Effector memory CD8-positive, alpha-beta T cell (primary cell): ENCODE measurements at regions not wholly inside any gene's neighbourhood (a gene's known extent, or its start where the extent isn't known, plus 50 kb on each side); places are given as distances from the start of the nearest gene placed in this dataset.

Experiments used
- ATAC-seq: fragments of 150-1000 bp; cut with Tn5 transposase; replicated peaks from 2 replicates; pipeline ENCODE4 v1.10.0; 2021; ENCODE audit warnings: mild to moderate bottlenecking, moderate library complexity
- DNase-seq, 3 experiments: peaks; one replicate each; pipeline ENCODE4 v3.0.0; 2021
- H3K27ac Mint-ChIP-seq, 2 donors: one replicate each; pipeline ENCODE4 v1.8.0; 2022; ENCODE audit warnings: mild to moderate bottlenecking in 2 of 2, mixed read lengths in 2 of 2, moderate library complexity in 2 of 2
- H3K27me3 Mint-ChIP-seq, 2 donors: one replicate each; pipeline ENCODE4 v1.8.0; 2022; ENCODE audit warnings: mixed read lengths in 2 of 2
- H3K36me3 Mint-ChIP-seq: one replicate; pipeline ENCODE4 v1.8.0; 2022; ENCODE audit warnings: mild to moderate bottlenecking, moderate library complexity, mixed read lengths; ENCODE audit not compliant: insufficient read depth
- H3K4me1 Mint-ChIP-seq, 2 donors: one replicate each; pipeline ENCODE4 v1.8.0; 2022; ENCODE audit warnings: low read depth in 2 of 2, mixed read lengths in 2 of 2
- H3K4me3 Mint-ChIP-seq, 2 donors: one replicate each; pipeline ENCODE4 v1.8.0; 2022; ENCODE audit warnings: mild to moderate bottlenecking in 2 of 2, mixed read lengths in 2 of 2, moderate library complexity in 2 of 2
- H3K9me3 Mint-ChIP-seq, 2 donors: one replicate each; pipeline ENCODE4 v1.8.0; 2022; ENCODE audit warnings: mixed read lengths in 2 of 2

DNA sequence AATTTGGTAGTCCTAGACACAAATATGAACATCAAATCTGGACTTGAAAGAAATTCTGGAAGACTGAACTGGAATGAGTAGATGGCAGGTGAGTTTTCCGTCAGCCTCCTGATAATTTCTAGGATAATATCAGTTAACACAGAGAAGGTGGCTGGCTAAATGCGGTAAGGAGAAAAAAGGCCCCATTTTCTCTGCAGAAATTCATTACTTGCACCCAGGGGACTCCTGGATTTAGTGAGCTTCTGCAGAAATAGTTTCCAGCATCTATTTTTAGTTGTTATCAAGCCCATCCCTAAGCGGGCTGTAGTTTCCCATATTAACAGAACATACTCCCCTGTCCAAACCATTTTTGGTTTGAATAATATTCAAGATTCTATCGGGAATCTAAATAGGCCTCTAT lies 181.9 kb upstream of the TCERG1L start:
- no peak overlapping the region for H3K4me3 Mint-ChIP-seq
- no peaks in the 10 kb centered on the region for H3K27me3 Mint-ChIP-seq
- no peaks in the 10 kb centered on the region for H3K4me1 Mint-ChIP-seq
- H3K36me3 Mint-ChIP-seq = no peaks in the 10 kb centered on the region
- no peak for DNase-seq
- peaks cover 0 to 3% of the 10 kb centered on the region in 2 donors for H3K9me3 Mint-ChIP-seq
- H3K27ac Mint-ChIP-seq = no peak overlapping the region
- ATAC-seq = no peak

DNA sequence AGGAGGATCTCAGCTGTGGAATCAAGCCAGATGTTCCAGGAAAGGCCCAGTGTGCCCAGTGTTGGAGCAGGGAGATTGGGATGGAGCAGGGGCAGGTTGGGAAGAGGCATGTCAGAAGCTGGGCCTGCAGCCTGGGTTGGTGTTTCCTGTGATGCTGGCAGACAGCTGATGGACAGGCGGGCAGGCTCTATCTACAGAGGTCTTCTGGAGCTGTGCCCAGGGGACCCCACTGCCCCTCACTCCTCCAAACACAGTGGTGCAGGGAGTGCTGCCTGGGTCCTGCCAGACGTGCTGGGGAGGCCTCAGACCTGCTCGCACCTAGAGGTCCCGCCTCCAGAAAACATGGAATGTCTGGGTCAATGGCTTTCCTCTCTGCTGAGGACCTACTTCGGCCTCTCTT lies 182.9 kb upstream of the TCERG1L start:
- Mint-ChIP-seq H3K4me3 (no peak overlapping the region), H3K36me3 (no peaks in the 10 kb centered on the region), H3K9me3 (peaks cover 0 to 3% of the 10 kb centered on the region in 2 donors), H3K27me3 (no peaks in the 10 kb centered on the region), H3K4me1 (no peaks in the 10 kb centered on the region), H3K27ac (no peak overlapping the region)
- no peak for ATAC-seq
- DNase-seq = no peak

DNA sequence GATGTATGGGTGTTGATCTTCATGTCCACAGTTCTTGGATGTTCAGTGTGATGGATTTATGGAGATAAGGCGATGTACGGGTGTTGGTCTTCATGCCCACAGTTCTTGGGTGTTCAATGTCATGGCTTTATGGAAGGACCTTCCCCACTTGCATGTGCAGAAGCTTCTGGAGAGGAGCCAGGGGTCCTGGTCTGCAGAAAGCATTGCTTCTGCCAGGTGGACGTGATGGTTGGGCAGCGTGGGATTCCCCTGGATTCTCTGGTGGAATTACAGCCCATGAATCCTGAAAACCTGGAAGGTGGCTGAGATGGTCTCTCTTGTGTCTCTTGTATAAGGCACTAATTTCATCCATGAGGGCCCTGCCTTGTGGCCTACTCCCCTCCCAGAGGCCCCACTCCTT lies 183.7 kb upstream of the TCERG1L start:
- H3K36me3 Mint-ChIP-seq = no peaks in the 10 kb centered on the region
- H3K4me1 Mint-ChIP-seq = no peaks in the 10 kb centered on the region
- ATAC-seq (no peak), DNase-seq (no peak)
- H3K27me3 Mint-ChIP-seq = no peaks in the 10 kb centered on the region
- H3K27ac Mint-ChIP-seq = no peak overlapping the region
- peaks cover 0 to 3% of the 10 kb centered on the region in 2 donors for H3K9me3 Mint-ChIP-seq
- H3K4me3 Mint-ChIP-seq = no peak overlapping the region

GRCh38 chr10:131495892-131496291 lies 184.4 kb upstream of the TCERG1L start:
- no peak overlapping the region for H3K4me3 Mint-ChIP-seq
- H3K4me1 Mint-ChIP-seq = no peaks in the 10 kb centered on the region
- H3K27me3 Mint-ChIP-seq = no peaks in the 10 kb centered on the region
- H3K27ac Mint-ChIP-seq = no peak overlapping the region
- ATAC-seq (no peak), DNase-seq (no peak)
- peaks cover 0 to 3% of the 10 kb centered on the region in 2 donors for H3K9me3 Mint-ChIP-seq
- H3K36me3 Mint-ChIP-seq = no peaks in the 10 kb centered on the region

GRCh38 chr10:131496351-131497052 lies 185.0 kb upstream of the TCERG1L start:
- ATAC-seq = no peak
- Mint-ChIP-seq H3K4me3 (no peak overlapping the region), H3K36me3 (no peaks in the 10 kb centered on the region), H3K27ac (no peak overlapping the region), H3K4me1 (no peaks in the 10 kb centered on the region), H3K27me3 (no peaks in the 10 kb centered on the region), H3K9me3 (peaks cover 3 to 5% of the 10 kb centered on the region in 2 donors)
- no peak for DNase-seq

- Mint-ChIP-seq H3K4me1 (no peaks in the 10 kb centered on the region), H3K4me3 (no peak overlapping the region), H3K27ac (no peak overlapping the region), H3K27me3 (no peaks in the 10 kb centered on the region), H3K36me3 (peaks cover 2% of the 10 kb centered on the region), H3K9me3 (peaks cover 14 to 28% of the 10 kb centered on the region in 2 donors)
- DNase-seq (no peak), ATAC-seq (no peak)
Observed at GRCh38 chr10:131499566-131499965, 188.0 kb upstream of the TCERG1L start.

DNA sequence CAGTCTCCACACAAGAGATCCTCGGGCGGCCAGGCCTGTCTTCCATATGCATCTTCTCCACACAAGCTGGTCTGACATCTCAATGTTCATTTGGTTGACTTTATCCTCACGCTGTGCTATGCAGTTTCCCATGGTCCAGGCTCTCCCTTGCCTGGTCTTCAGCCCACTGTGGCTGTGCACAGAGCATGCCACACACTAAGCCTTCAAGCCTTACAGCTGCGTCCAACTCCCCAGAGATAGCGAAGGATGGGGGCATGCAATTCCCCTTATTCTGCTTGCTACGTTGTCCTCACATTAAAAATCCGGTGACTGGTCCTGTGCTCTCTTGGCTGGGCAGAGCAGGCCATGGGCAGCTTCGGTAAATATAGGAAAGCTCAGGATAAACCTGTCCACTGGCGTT lies 188.7 kb upstream of the TCERG1L start:
- peaks cover 11 to 28% of the 10 kb centered on the region in 2 donors for H3K9me3 Mint-ChIP-seq
- H3K27me3 Mint-ChIP-seq = no peaks in the 10 kb centered on the region
- DNase-seq (no peak), ATAC-seq (no peak)
- peaks cover 2% of the 10 kb centered on the region for H3K36me3 Mint-ChIP-seq
- H3K4me3 Mint-ChIP-seq = no peak overlapping the region
- H3K4me1 Mint-ChIP-seq = no peaks in the 10 kb centered on the region
- H3K27ac Mint-ChIP-seq = no peak overlapping the region

DNA sequence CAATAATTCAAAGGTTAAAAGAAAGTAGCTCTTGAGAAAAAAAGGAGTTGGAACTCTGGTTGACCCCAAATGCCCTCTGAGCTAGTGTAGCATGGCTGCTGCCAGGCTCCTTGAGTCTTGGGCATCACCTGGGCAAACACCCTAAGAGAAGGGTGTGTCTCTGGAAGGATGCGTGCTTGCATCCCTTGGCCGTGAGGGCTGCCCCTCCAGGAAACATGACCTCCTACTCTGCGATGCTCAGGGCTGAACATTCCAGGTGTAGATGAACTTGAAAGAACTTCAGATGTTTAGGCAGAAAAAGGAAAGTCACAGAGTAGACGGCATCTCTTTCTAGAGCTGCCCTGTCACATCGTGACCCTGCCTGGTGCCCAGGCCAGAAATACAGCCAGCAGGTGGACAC lies 189.4 kb upstream of the TCERG1L start:
- H3K9me3 Mint-ChIP-seq = peaks cover 11 to 28% of the 10 kb centered on the region in 2 donors
- H3K27me3 Mint-ChIP-seq = no peaks in the 10 kb centered on the region
- H3K4me1 Mint-ChIP-seq = no peaks in the 10 kb centered on the region
- no peak overlapping the region for H3K27ac Mint-ChIP-seq
- ATAC-seq = no peak
- DNase-seq = no peak
- H3K4me3 Mint-ChIP-seq = no peak overlapping the region
- H3K36me3 Mint-ChIP-seq = peaks cover 2% of the 10 kb centered on the region

DNA sequence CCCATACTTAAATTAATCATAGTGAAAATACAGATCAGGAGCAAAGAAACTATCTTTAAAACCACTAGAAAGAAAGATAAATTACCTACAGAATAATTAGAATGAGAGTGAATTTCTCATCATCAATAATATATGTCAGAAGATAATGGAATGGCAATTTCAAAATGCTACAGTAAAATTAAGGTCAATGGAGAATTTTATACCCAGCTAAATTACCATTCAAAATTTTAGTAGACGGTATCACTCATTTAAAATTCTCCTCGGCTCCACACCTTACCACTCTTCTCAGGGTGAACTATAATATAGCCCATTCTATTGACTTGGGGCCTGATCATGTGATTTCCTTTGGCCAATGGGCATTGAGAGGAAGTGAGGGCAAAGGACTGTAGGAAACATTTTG lies 192.5 kb upstream of the TCERG1L start:
- no peak for ATAC-seq

DNA sequence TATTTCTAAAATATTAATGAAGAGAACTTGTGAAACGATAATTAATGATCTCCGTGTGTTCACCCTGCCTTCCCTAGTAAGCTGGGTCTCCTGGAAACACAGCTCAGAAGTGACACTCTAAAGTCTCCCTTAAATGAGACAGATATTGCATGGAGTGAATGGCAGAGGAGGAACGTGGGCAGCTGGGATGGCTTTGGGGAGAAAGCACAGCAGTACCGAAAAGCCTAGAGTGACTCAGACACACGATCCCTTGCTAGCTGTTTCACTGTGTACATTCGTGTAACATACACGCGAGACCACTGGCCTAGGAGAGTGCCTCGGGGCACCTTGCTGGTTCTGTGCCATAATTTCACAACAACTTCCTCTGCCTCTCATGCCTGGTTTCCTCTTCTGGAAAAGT lies 199.9 kb upstream of the TCERG1L start:
- Mint-ChIP-seq H3K9me3 (peaks cover 6 to 14% of the 10 kb centered on the region in 2 donors), H3K27ac (no peak overlapping the region), H3K4me3 (no peak overlapping the region), H3K4me1 (no peaks in the 10 kb centered on the region), H3K27me3 (no peaks in the 10 kb centered on the region), H3K36me3 (no peaks in the 10 kb centered on the region)
- no peak for DNase-seq
- no peak for ATAC-seq

More for the DNA sequence above, 192.5 kb upstream of the TCERG1L start:
- DNase-seq = no peak
- Mint-ChIP-seq H3K4me1 (no peaks in the 10 kb centered on the region), H3K4me3 (no peak overlapping the region), H3K27ac (no peak overlapping the region), H3K27me3 (no peaks in the 10 kb centered on the region), H3K36me3 (peaks cover 2% of the 10 kb centered on the region), H3K9me3 (peaks cover 14 to 37% of the 10 kb centered on the region in 2 donors)

- Mint-ChIP-seq H3K27ac (no peak overlapping the region), H3K9me3 (peaks cover 3 to 7% of the 10 kb centered on the region in 2 donors), H3K36me3 (no peaks in the 10 kb centered on the region), H3K4me1 (no peaks in the 10 kb centered on the region), H3K4me3 (no peak overlapping the region), H3K27me3 (no peaks in the 10 kb centered on the region)
- ATAC-seq (no peak), DNase-seq (no peak)
Observed at GRCh38 chr10:131512852-131513251, 201.3 kb upstream of the TCERG1L start.

DNA sequence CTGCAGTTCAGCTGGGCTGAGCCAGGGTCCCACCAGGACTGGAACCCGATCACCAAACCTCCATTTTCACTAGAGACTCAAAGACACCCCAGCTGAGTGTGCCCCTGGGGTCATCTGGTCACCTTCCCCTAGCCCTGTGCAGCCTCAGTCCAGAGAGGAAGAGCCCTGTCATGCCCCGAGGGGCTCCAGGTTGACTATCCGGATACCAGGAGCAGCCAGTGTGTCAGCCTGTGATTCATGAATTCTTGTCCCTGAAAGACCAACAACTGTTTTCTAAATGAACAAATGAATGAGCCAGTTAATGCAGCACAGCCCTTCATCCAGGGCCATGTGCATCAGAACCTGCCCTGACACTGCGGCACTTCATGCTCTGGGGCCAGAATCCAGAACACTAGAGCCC lies 201.9 kb upstream of the TCERG1L start:
- no peak overlapping the region for H3K27ac Mint-ChIP-seq
- H3K27me3 Mint-ChIP-seq = no peaks in the 10 kb centered on the region
- H3K9me3 Mint-ChIP-seq = peaks cover 3 to 7% of the 10 kb centered on the region in 2 donors
- H3K4me3 Mint-ChIP-seq = no peak overlapping the region
- H3K4me1 Mint-ChIP-seq = no peaks in the 10 kb centered on the region
- DNase-seq (no peak), ATAC-seq (no peak)
- no peaks in the 10 kb centered on the region for H3K36me3 Mint-ChIP-seq

DNA sequence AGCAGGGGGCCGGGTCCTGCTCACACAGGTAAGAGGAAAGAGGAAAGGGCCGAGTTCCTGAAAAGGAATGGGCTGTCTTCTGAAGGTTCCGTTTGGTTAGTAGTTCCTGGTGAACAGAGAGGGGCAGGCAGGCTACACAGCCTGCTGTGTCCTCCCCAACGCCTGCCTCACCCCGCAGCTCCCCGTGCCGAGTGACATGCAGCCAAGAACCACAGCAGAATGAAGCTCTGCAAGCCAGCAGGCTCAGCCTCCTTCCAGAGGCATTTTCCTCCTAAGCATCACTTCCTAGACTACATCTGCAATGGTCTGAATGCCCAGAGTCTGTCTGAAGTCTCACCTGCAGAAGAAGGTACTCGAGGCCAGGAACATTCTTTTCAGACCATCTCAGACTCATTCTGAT lies 202.4 kb upstream of the TCERG1L start:
- DNase-seq (no peak), ATAC-seq (no peak)
- Mint-ChIP-seq H3K4me3 (no peak overlapping the region), H3K36me3 (no peaks in the 10 kb centered on the region), H3K27ac (no peak overlapping the region), H3K9me3 (peaks cover 3 to 6% of the 10 kb centered on the region in 2 donors), H3K27me3 (no peaks in the 10 kb centered on the region), H3K4me1 (no peaks in the 10 kb centered on the region)

GRCh38 chr10:131514454-131514853 lies 202.9 kb upstream of the TCERG1L start:
- Mint-ChIP-seq H3K9me3 (peaks cover 0 to under 1% of the 10 kb centered on the region in 2 donors), H3K4me1 (no peaks in the 10 kb centered on the region), H3K27ac (no peak overlapping the region), H3K27me3 (no peaks in the 10 kb centered on the region), H3K36me3 (no peaks in the 10 kb centered on the region), H3K4me3 (no peak overlapping the region)
- DNase-seq = no peak
- no peak for ATAC-seq
